Stimulated activated CD4-positive, alpha-beta T cell treated with anti-CD3 and anti-CD28 coated beads, Interleukin-4, amount 100 ng/mL, for 1 hour (primary cell): ENCODE measurements at regions not wholly inside any gene's neighbourhood (a gene's known extent, or its start where the extent isn't known, plus 50 kb on each side); places are given as distances from the start of the nearest gene placed in this dataset.

Experiments
- DNase-seq: peaks from one replicate; pipeline ENCODE4 v3.0.0-alpha.2; 2020

- no peak for DNase-seq
These were observed 51.1 kb downstream of the HYCC1 start for GRCh38 chr7:22962775-22963350.

- no peak for DNase-seq
These were observed 55.2 kb downstream of the HYCC1 start for GRCh38 chr7:22958742-22959141.

GRCh38 chr7:22954251-22954650, 59.7 kb downstream of the HYCC1 start:
- DNase-seq, result no peak

GRCh38 chr7:22952306-22953015, 61.5 kb downstream of the HYCC1 start:
- DNase-seq, result no peak

DNA sequence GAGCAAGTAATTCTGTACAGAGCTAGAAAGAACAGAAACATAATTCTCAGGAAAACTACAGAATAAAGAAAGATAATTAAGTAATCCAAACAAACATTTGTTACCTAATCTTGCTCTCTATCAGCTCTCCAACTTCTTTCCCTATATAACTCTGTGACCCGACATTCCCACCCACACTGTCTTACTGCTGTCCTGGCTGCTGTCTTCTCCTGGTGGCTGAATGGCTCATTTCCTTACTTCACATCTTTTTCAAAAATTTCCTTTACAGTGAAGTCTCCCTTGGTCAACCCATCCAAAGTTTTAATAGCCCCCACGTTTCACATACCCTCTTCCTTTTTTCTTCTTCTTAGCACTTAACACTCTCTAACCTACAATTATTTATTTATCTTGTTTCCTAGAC, 64.0 kb downstream of the HYCC1 start:
- DNase-seq, result no peak

- DNase-seq, result no peak
These were observed 64.7 kb downstream of the HYCC1 start for GRCh38 chr7:22949221-22949620.

DNA sequence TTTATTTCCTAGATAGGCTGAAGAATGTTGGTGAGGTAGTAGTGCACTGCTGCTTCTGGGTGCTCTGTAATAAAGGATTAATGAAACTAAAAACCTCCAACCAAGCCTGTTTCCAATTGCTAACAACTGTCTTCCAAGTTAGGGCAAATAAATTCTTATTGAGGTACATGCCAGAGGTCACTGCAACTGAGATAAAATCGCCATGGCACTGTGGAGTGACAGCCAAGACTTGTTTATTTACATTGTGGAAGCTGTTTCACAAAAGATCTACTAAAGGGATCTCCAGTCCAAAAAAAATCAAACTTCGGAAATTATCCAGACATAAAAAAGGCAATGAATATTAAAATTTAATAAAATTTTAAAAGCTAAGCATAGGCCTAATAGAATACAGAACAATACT, 65.2 kb downstream of the HYCC1 start:
- no peak for DNase-seq

DNA sequence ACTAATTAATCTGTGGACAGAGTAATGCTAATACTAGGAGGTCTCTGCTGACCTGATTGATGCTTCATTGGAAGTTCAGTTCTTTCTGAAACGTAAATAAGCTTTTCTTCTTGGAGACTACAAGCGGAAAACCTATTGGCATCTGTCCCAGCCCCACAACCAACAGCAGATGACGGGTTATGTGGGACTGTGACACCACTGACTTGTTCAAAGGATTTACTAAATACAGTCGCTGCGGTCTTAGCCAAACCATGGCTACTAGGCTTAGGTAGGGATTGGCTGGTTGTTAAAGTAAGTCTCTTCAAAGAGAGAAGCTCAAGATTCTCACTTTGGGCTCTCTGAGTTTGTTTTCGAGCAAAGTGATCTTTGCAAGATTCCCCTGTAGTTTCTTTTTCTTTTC, 68.3 kb downstream of the HYCC1 start:
- no peak for DNase-seq

DNA sequence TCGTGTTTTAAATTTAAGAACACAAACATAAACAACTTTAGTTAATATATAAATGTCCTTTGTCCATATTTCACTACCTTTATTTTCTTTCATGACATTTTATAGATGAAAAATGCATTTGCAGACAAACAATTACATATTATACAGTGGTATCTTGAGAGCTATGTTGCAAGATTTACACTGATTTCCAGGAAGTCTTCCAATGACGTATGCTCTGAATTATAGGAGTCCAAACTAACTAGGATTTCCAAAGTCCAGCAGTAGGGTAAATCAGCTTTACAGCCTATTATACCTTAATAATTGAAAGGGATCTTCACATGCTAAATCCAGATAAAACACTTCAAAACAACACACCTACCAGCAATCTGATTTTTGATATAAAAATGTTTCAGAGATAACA, 69.4 kb downstream of the HYCC1 start:
- no peak for DNase-seq

GRCh38 chr7:22944022-22944421, 69.9 kb downstream of the HYCC1 start:
- DNase-seq, result no peak

- no peak for DNase-seq
These were observed 71.7 kb downstream of the HYCC1 start for GRCh38 chr7:22942191-22942590.

DNA sequence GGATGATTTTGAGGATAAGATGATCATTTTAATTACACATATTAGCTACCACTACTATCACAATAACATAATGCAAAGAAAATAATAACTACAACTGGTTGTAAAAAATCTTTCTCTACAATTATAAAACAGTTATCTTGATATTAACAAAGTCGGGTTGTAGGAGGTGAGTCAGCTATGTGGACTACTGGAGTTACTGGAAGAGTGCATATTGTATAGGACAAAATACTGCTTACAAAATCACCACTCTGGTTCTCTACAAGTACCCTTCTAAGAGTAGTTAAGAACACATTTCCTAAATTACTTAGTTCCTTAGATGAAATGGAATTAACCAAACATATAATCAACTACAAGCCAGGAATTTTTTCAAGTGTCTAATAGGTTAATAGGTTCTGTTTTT, 74.1 kb downstream of the HYCC1 start:
- no peak for DNase-seq

DNA sequence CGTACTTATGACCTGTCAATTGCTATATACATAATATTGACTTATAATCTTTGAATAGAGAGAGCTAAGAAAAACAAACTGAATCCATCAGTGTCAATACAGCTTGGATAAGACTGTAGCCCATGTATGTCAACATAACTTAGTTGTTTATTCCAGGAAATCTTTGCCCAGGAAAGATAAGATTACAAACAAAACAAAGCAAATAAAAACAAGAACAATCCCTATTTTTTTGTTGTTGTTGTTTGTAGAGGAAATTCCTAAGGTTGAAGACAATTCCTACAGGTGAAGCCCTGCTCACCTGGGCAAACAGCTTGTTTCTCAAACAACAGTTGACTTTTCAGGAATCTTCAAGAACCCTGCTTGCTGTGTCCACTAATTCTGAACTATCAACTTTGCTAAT, 76.0 kb downstream of the HYCC1 start:
- DNase-seq, result no peak

GRCh38 chr7:22936246-22936645, 77.7 kb downstream of the HYCC1 start:
- DNase-seq, result no peak

GRCh38 chr7:22935269-22935668, 78.7 kb downstream of the HYCC1 start:
- DNase-seq, result no peak

DNA sequence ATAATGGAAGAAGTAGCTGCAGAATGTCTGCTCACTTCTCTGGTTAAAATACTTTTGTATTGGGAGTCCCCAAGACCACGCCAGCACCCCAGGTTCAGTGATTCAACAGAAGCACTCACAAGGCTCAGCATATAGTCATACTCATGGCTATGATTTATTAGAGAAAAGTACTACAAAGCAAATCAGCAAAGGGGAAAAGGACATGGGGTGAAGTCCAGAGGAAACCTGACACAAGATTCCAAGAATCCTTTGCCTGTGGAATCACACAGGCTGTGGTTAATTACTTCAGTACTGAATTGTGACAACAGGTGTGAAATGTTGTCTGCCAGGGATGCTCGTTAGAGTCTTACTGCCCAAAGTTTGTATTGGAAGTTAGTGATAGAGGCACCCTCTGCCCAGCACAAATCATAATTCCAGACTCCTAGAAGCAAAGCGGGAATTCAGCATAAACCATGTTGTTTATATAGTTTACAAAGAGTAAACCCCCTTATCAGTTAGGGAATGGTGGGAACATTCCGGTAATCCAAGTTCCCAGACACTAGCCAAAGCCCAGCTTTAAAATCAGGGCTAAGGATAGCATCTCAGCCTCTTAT, 79.4 kb downstream of the HYCC1 start:
- DNase-seq, result no peak

- no peak for DNase-seq
These were observed 79.9 kb downstream of the HYCC1 start for GRCh38 chr7:22934023-22934422.

DNA sequence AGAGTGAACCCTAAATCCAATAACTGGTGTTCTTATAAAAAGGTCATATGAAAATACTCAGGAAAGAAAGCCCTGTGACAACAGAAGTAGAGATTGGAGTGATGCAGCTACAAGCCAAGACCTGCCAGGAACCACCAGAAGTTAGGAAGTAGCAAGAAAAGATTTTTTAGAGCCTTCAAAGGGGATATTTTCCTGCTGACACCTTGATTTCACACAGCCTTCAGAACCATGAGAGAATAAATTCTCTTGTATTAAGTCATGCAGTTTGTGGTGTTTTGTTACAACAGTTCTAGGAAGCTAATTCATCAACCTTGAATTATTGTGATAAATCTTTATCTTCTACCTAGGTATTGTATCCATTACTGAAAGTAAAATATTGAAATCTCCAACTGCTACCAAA, 81.0 kb downstream of the HYCC1 start:
- DNase-seq, result no peak

DNA sequence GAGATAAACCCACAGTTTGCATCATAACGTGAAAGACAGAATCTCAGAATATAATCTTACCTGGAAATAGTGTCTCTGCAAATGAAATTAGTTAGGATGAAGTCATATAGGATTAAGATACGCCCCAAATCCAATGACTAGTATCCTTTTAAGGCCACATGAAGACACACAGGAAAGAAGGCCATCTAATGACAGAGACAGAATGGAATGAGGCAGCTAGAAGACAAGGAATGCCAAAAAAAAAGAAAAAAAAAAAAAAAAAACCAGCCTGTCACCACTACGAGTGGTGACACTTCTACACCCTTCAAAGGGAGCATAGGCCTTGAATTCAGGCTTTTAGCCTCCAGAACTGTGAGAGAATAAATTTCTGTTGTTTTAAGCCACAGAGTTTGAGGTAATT, 82.9 kb downstream of the HYCC1 start:
- DNase-seq, result no peak

DNA sequence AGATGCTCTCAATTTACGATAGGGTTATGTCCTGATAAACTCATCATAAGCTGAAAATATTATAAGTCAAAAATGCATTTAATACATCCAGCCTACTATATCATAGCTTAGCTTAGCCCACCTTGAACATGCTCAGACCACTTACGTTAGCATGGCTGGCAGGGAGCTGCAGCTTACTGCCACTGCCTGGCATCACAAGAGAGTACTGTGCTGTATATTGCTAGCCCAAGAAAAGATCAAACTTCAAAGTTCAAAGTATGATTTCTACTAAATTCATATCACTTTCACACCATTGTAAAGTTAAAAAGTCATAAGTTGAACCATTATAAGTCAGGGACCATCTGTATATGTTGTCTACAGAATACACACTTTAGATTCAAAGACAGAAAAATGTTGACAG, 91.6 kb downstream of the HYCC1 start:
- no peak for DNase-seq

- DNase-seq, result no peak
These were observed 92.4 kb downstream of the HYCC1 start for GRCh38 chr7:22921386-22922086.

- DNase-seq, result no peak
These were observed 93.3 kb downstream of the HYCC1 start for GRCh38 chr7:22920672-22921071.

- DNase-seq, result no peak
These were observed 90.5 kb upstream of the TOMM7 start for GRCh38 chr7:22913158-22913557.

- DNase-seq, result no peak
These were observed 89.2 kb upstream of the TOMM7 start for GRCh38 chr7:22911889-22912288.
